HCT116 (cell line): ENCODE measurements at regions not wholly inside any gene's neighbourhood (a gene's known extent, or its start where the extent isn't known, plus 50 kb on each side); places are given as distances from the start of the nearest gene placed in this dataset.

Source experiments
- ATAC-seq: fragments of 200-7000 bp; cut with Tn5 transposase; 2 replicates; pipeline ENCODE4 v1.9.1; 2020; ENCODE audit warnings: mild to moderate bottlenecking, moderate library complexity
- BruUV-seq: library from RNA; stranded (reverse); fragments of 400-500 nt; replicated peaks from 2 replicates; lab custom pipeline; 2021; lab: Mats Ljungman, UMichigan
- CTCF ChIA-PET: fragments of 300-600 bp; sonication (Branson Sonifier 250); formaldehyde crosslinking; loops from one replicate; lab custom pipeline; 2021; ENCODE audit warnings: antibody characterized with exemption; lab: Charles Lee
- POLR2A ChIA-PET: fragments of 300-600, 350-600 bp; sonication (Branson Sonifier 250); formaldehyde crosslinking; loops from one replicate; lab custom pipeline; 2021; ENCODE audit warnings: antibody characterized with exemption; lab: Charles Lee
- RAD21 ChIA-PET, 2 experiments: fragments of 300-600 bp; sonication (Branson Sonifier 250); formaldehyde crosslinking; loops; one replicate each; lab custom pipeline; 2023; ENCODE audit warnings: low total read pairs in 2 of 2; ENCODE audit not compliant: uncharacterized antibody in 2 of 2, unreplicated experiment in 2 of 2, low non-redundant PET in 1 of 2; lab: Charles Lee
- DNase-seq: peaks from one replicate; pipeline ENCODE4 v3.0.0-alpha.2; 2010; ENCODE audit warnings: low read depth, low spot score
- H2AFZ ChIP-seq: fragments of 200-600 bp; shearing (Covaris generic), sonication (generic); 2 replicates; pipeline ENCODE4 v1.6.1; 2017; ENCODE audit warnings: low read depth, mixed run types, mixed read lengths, antibody characterized with exemption, low read length; ENCODE audit not compliant: poor library complexity, severe bottlenecking
- H3K27ac ChIP-seq: 2 replicates; pipeline ENCODE4 v1.5.1; 2012; ENCODE audit warnings: low read depth, low read length
- H3K27me3 ChIP-seq: fragments of 200-600 bp; sonication (generic); 2 replicates; pipeline ENCODE4 v1.6.1; 2016; ENCODE audit warnings: mixed run types, low read length, mixed read lengths; ENCODE audit not compliant: insufficient read depth
- H3K36me3 ChIP-seq, 2 experiments: fragments of 200-500 bp in 1 of 2; fragments of 200-600 bp in 1 of 2; sonication (Bioruptor generic) in 1 of 2; sonication (generic) in 1 of 2; 2 replicates each; pipeline versions ENCODE4 v1.5.1 to v1.6.1; 2014 to 2016; ENCODE audit warnings: low read length in 2 of 2, inconsistent platforms in 1 of 2, mixed read lengths in 1 of 2, mixed run types in 1 of 2; ENCODE audit not compliant: insufficient read depth in 2 of 2, control insufficient read depth in 1 of 2
- H3K4me1 ChIP-seq, 2 experiments: fragments of 200-600 bp in 1 of 2; sonication (generic) in 1 of 2; 2 replicates each; pipeline versions ENCODE4 v1.5.1 to v1.6.1; 2012 to 2017; ENCODE audit warnings: low read length in 2 of 2, inconsistent platforms in 1 of 2, mild to moderate bottlenecking in 1 of 2, mixed read lengths in 1 of 2, mixed run types in 1 of 2, moderate library complexity in 1 of 2; ENCODE audit not compliant: insufficient read depth in 2 of 2, control insufficient read depth in 1 of 2
- H3K4me2 ChIP-seq: fragments of 200-600 bp; sonication (generic); 2 replicates; pipeline ENCODE4 v1.6.1; 2017; ENCODE audit warnings: mixed run types, low read length, mixed read lengths
- H3K4me3 ChIP-seq, 2 experiments: fragments of 200-600 bp in 1 of 2; sonication (generic) in 1 of 2; replicated peaks in 1 of 2; 2 replicates each; pipeline ENCODE4 v1.5.1; 2011 to 2016; ENCODE audit warnings: low read length in 2 of 2, control low read depth in 1 of 2, low read depth in 1 of 2, mild to moderate bottlenecking in 1 of 2, mixed read lengths in 1 of 2, mixed run types in 1 of 2
- H3K79me2 ChIP-seq: fragments of 200-600 bp; sonication (generic); 2 replicates; pipeline ENCODE4 v1.6.1; 2017; ENCODE audit warnings: mild to moderate bottlenecking, mixed run types, low read length, moderate library complexity, mixed read lengths; ENCODE audit not compliant: insufficient read depth
- H3K9ac ChIP-seq: fragments of 200-600 bp; sonication (generic); 2 replicates; pipeline ENCODE4 v1.6.1; 2016; ENCODE audit warnings: low read length, mixed read lengths
- H3K9me2 ChIP-seq: fragments of 200-600 bp; sonication (generic), shearing (Covaris generic); 2 replicates; pipeline ENCODE4 v1.6.1; 2017; ENCODE audit warnings: mixed run types, mild to moderate bottlenecking, moderate library complexity; ENCODE audit not compliant: insufficient read depth
- H3K9me3 ChIP-seq, 2 experiments: fragments of 200-500 bp in 1 of 2; fragments of 200-600 bp in 1 of 2; sonication (Bioruptor generic) in 1 of 2; sonication (generic) in 1 of 2; 2 replicates each; pipeline ENCODE4 v1.6.1; 2014 to 2017; ENCODE audit warnings: low read length in 2 of 2, mixed read lengths in 2 of 2, inconsistent platforms in 1 of 2, low read depth in 1 of 2, mild to moderate bottlenecking in 1 of 2, mixed run types in 1 of 2, moderate library complexity in 1 of 2; ENCODE audit not compliant: control insufficient read depth in 1 of 2, insufficient read depth in 1 of 2
- H4K20me1 ChIP-seq: fragments of 200-600 bp; sonication (generic), shearing (Covaris generic); 2 replicates; pipeline ENCODE4 v1.6.1; 2017; ENCODE audit warnings: mixed run types, mild to moderate bottlenecking, moderate library complexity; ENCODE audit not compliant: insufficient read depth
- ATF3 ChIP-seq: IDR thresholded peaks from 2 replicates; pipeline ENCODE4 v1.6.1; 2012
- EZH2phosphoT487 ChIP-seq: fragments of 200-600 bp; IDR thresholded peaks from 2 replicates; pipeline ENCODE4 v1.6.1; 2018; ENCODE audit warnings: antibody characterized with exemption, borderline replicate concordance
- JUND ChIP-seq: IDR thresholded peaks from 2 replicates; pipeline ENCODE4 v1.6.1; 2012
- POLR2A ChIP-seq: IDR thresholded peaks from 2 replicates; pipeline ENCODE4 v1.7.0; 2011; ENCODE audit warnings: borderline replicate concordance; ENCODE audit not compliant: insufficient read depth, insufficient read length; ENCODE audit errors: extremely low read depth
- SRF ChIP-seq: IDR thresholded peaks from 2 replicates; pipeline ENCODE4 v1.6.1; 2012; ENCODE audit warnings: low read depth
- TCF7L2 ChIP-seq: IDR thresholded peaks from 2 replicates; pipeline ENCODE4 v1.7.0; 2011; ENCODE audit warnings: borderline replicate concordance, inconsistent platforms; ENCODE audit not compliant: insufficient read depth, insufficient read length; ENCODE audit errors: extremely low read depth
- ZBTB33 ChIP-seq: IDR thresholded peaks from 2 replicates; pipeline ENCODE4 v1.6.1; 2011; ENCODE audit warnings: mild to moderate bottlenecking, low read length, moderate library complexity; ENCODE audit not compliant: insufficient replicate concordance; ENCODE audit errors: extremely low read depth
- intact Hi-C: fragments of 100-400 bp; cut with micrococcal nuclease; formaldehyde crosslinking; loops from 2 replicates; pipeline ENCODE4 v1.10.0; 2022

GRCh38 chr2:226553333-226553732 is 246.3 kb downstream of the IRS1 start:
- Histone ChIP-seq H3K27me3 (no peaks in the 10 kb centered on the region), H3K9me2 (no peaks in the 10 kb centered on the region), H3K9me3 (no peaks in the 10 kb centered on the region), H3K4me2 (no peak overlapping the region), H3K4me3 (no peak overlapping the region), H3K27ac (no peak overlapping the region), H3K36me3 (no peaks in the 10 kb centered on the region), H2AFZ (no peak overlapping the region), H3K79me2 (no peaks in the 10 kb centered on the region), H3K9ac (no peak overlapping the region)
- CTCF ChIA-PET: no interaction called here
- DNase-seq: no peak
- no peak for TF ChIP-seq POLR2A
- no peak for TF ChIP-seq ZBTB33
- TF ChIP-seq ATF3: no peak
- TF ChIP-seq SRF: no peak
- TF ChIP-seq JUND: no peak
- TF ChIP-seq EZH2phosphoT487: no peak
- TF ChIP-seq, all 23 proteins: peak for 0
- intact Hi-C loops: no loop called here
- POLR2A ChIA-PET: no interaction called here
- H3K4me1 ChIP-seq: peaks cover 19 to 24% of the 10 kb centered on the region in 2 experiments; a peak in 2 of 4 replicates
- BruUV-seq: no TSS peak
- no peak for ATAC-seq
- no peaks in the 10 kb centered on the region for H4K20me1 ChIP-seq
- RAD21 ChIA-PET: no interaction called here

- DNase-seq (no peak), ATAC-seq (no peak)
- Histone ChIP-seq H3K9me2 (no peaks in the 10 kb centered on the region), H2AFZ (no peak overlapping the region), H4K20me1 (no peaks in the 10 kb centered on the region), H3K4me3 (no peak overlapping the region), H3K9ac (no peak overlapping the region), H3K4me1 (peaks cover 19 to 29% of the 10 kb centered on the region in 2 experiments; a peak in 2 of 4 replicates), H3K79me2 (no peaks in the 10 kb centered on the region), H3K27me3 (no peaks in the 10 kb centered on the region), H3K27ac (no peak overlapping the region), H3K9me3 (no peaks in the 10 kb centered on the region), H3K36me3 (no peaks in the 10 kb centered on the region), H3K4me2 (no peak overlapping the region)
- ChIA-PET CTCF (no interaction called here), RAD21 (no interaction called here), POLR2A (no interaction called here)
- BruUV-seq: no TSS peak
- intact Hi-C loops: no loop called here
- TF ChIP-seq TCF7L2: no peak
These were observed 246.9 kb downstream of the IRS1 start for GRCh38 chr2:226552571-226553285.
